Panc1 (cell line): ENCODE measurements at regions not wholly inside any gene's neighbourhood (a gene's known extent, or its start where the extent isn't known, plus 50 kb on each side); places are given as distances from the start of the nearest gene placed in this dataset.

Source experiments
- ATAC-seq: fragments of 200-7000 bp; cut with Tn5 transposase; 2 replicates; pipeline ENCODE4 v1.9.1; 2020; ENCODE audit warnings: mild to moderate bottlenecking, moderate library complexity
- BruUV-seq: library from RNA; stranded (reverse); fragments of 400-500 nt; replicated peaks from 2 replicates; lab custom pipeline; 2021; lab: Mats Ljungman, UMichigan
- CTCF ChIA-PET: fragments of 300-600 bp; sonication (Branson Sonifier 250); formaldehyde crosslinking; loops from one replicate; lab custom pipeline; 2022; ENCODE audit warnings: antibody characterized with exemption; lab: Charles Lee
- POLR2A ChIA-PET: fragments of 300-600 bp; sonication (Branson Sonifier 250); formaldehyde crosslinking; loops from one replicate; lab custom pipeline; 2022; ENCODE audit warnings: antibody characterized with exemption; lab: Charles Lee
- DNase-seq: peaks from one replicate; pipeline ENCODE4 v3.0.0-alpha.2; 2010; ENCODE audit warnings: low read depth, low spot score
- H3K27ac ChIP-seq: 2 replicates; pipeline ENCODE4 v1.5.1; 2011; ENCODE audit warnings: mild to moderate bottlenecking, low read length, inconsistent platforms
- H3K27me3 ChIP-seq: fragments of 200-500 bp; sonication (Bioruptor generic); 2 replicates; pipeline ENCODE4 v1.6.0; 2014; ENCODE audit warnings: low read length, inconsistent platforms; ENCODE audit not compliant: control insufficient read depth, insufficient read depth
- H3K36me3 ChIP-seq: fragments of 200-500 bp; sonication (Bioruptor generic); 2 replicates; pipeline ENCODE4 v1.5.1; 2014; ENCODE audit warnings: inconsistent platforms, mild to moderate bottlenecking, low read length, moderate library complexity; ENCODE audit not compliant: control insufficient read depth, insufficient read depth
- H3K4me1 ChIP-seq: 2 replicates; pipeline ENCODE4 v1.5.1; 2011; ENCODE audit warnings: inconsistent platforms, mild to moderate bottlenecking, low read length, moderate library complexity; ENCODE audit not compliant: control insufficient read depth, insufficient read depth
- H3K4me3 ChIP-seq, 2 experiments: 2 replicates each; pipeline ENCODE4 v1.5.1; 2011 to 2012; ENCODE audit warnings: low read depth in 2 of 2, low read length in 2 of 2, mild to moderate bottlenecking in 2 of 2, inconsistent platforms in 1 of 2, moderate library complexity in 1 of 2
- H3K9me3 ChIP-seq: fragments of 200-500 bp; sonication (Bioruptor generic); 2 replicates; pipeline ENCODE4 v1.5.1; 2014; ENCODE audit warnings: low read depth, mild to moderate bottlenecking, inconsistent platforms, low read length, moderate library complexity; ENCODE audit not compliant: control insufficient read depth, insufficient read depth
- CTCF ChIP-seq: fragments of 450-650 bp; IDR thresholded peaks from 2 replicates; pipeline ENCODE4 v1.5.1; 2017; ENCODE audit warnings: mild to moderate bottlenecking
- POLR2AphosphoS5 ChIP-seq: IDR thresholded peaks from 2 replicates; pipeline ENCODE4 v1.6.1; 2012; ENCODE audit warnings: mild to moderate bottlenecking, low read depth, low read length, moderate library complexity
- REST ChIP-seq, 2 experiments: IDR thresholded peaks; 2 replicates each; pipeline ENCODE4 v1.6.1; 2011 to 2012; ENCODE audit warnings: low read depth in 2 of 2, control low read depth in 1 of 2, low read length in 1 of 2, mild to moderate bottlenecking in 1 of 2, moderate library complexity in 1 of 2; ENCODE audit not compliant: insufficient read depth in 1 of 2
- SIN3A ChIP-seq: IDR thresholded peaks from 2 replicates; pipeline ENCODE4 v1.6.1; 2012; ENCODE audit warnings: low read depth, mild to moderate bottlenecking, low read length, moderate library complexity, borderline replicate concordance; ENCODE audit not compliant: insufficient read depth
- TCF7L2 ChIP-seq: IDR thresholded peaks from 2 replicates; pipeline ENCODE4 v1.6.1; 2011; ENCODE audit warnings: mild to moderate bottlenecking, low read depth, low read length, inconsistent platforms
- in situ Hi-C: cut with HindIII; loops from 2 replicates; pipeline ENCODE4 v1.10.0; 2016; ENCODE audit warnings: low sequenced_read_pairs, low pct_unique_long_range_greater_than_20kb
- intact Hi-C: fragments of 100-400 bp; cut with micrococcal nuclease; formaldehyde crosslinking; loops from one replicate; pipeline ENCODE4 v1.10.0; 2022; ENCODE audit not compliant: unreplicated experiment

- peak; percentile 86 for ATAC-seq
- Histone ChIP-seq H3K9me3 (no peaks in the 10 kb centered on the region), H3K4me1 (peaks cover 30% of the 10 kb centered on the region), H3K27me3 (no peaks in the 10 kb centered on the region), H3K36me3 (no peaks in the 10 kb centered on the region), H3K27ac (peak overlapping the region; percentile 54), H3K4me3 (no peak overlapping the region)
- CTCF ChIA-PET: interaction anchor here (0.6 kb wide), 1 partner anchor 164 kb away, joined by 9 read pairs; no protein-coding TSS in a partner anchor
- POLR2A ChIA-PET: no interaction called here
- intact Hi-C loops (no loop called here), in situ Hi-C loops (no loop called here)
- BruUV-seq: no TSS peak
- TF ChIP-seq CTCF (no peak), SIN3A (no peak), REST (IDR thresholded peaks at IDR 0.05; ENCODE audit: insufficient read depth in 1 of 2, low read depth in 2 of 2, low read length in 1 of 2) (no peak), POLR2AphosphoS5 (no peak), TCF7L2 (no peak)
- no peak for DNase-seq
These were observed 179.3 kb downstream of the GLI2 start for GRCh38 chr2:120914839-120915521.

GRCh38 chr2:120915670-120916069 is 180.0 kb downstream of the GLI2 start:
- POLR2A ChIA-PET: no interaction called here
- TF ChIP-seq POLR2AphosphoS5 (no peak), REST (IDR thresholded peaks at IDR 0.05; ENCODE audit: insufficient read depth in 1 of 2, low read depth in 2 of 2, low read length in 1 of 2) (no peak), CTCF (no peak), TCF7L2 (no peak), SIN3A (no peak)
- ATAC-seq (peak; percentile 3; the same call in 1 of the 2 replicates), DNase-seq (no peak)
- no TSS peak for BruUV-seq
- Histone ChIP-seq H3K27me3 (no peaks in the 10 kb centered on the region), H3K27ac (peak overlapping the region; percentile 48; the same call in 1 of the 2 replicates), H3K36me3 (no peaks in the 10 kb centered on the region), H3K4me1 (peaks cover 30% of the 10 kb centered on the region), H3K4me3 (no peak overlapping the region), H3K9me3 (no peaks in the 10 kb centered on the region)
- in situ Hi-C loops: no loop called here
- CTCF ChIA-PET: no interaction called here
- intact Hi-C loops: no loop called here
